Fibroblast of mammary gland (primary cell): ENCODE measurements at regions not wholly inside any gene's neighbourhood (a gene's known extent, or its start where the extent isn't known, plus 50 kb on each side); places are given as distances from the start of the nearest gene placed in this dataset.
"Not testable (repeated sequence)": the region's sequence is repeated elsewhere in the genome, so short reads cannot be mapped to it uniquely, and the experiment has no call there.

Experiments
- DNase-seq: peaks from one replicate; pipeline ENCODE4 v3.0.0-alpha.2; 2010; ENCODE audit warnings: low read depth
- H3K4me3 ChIP-seq: 2 replicates; pipeline ENCODE4 v1.5.1; 2011; ENCODE audit warnings: low read depth, mild to moderate bottlenecking, low read length, moderate library complexity; ENCODE audit not compliant: control insufficient read depth
- CTCF ChIP-seq: conservative IDR thresholded peaks from 2 replicates; pipeline ENCODE4 v1.5.1; 2011; ENCODE audit warnings: low read depth, low read length, inconsistent platforms; ENCODE audit not compliant: control insufficient read depth, insufficient read depth

DNA sequence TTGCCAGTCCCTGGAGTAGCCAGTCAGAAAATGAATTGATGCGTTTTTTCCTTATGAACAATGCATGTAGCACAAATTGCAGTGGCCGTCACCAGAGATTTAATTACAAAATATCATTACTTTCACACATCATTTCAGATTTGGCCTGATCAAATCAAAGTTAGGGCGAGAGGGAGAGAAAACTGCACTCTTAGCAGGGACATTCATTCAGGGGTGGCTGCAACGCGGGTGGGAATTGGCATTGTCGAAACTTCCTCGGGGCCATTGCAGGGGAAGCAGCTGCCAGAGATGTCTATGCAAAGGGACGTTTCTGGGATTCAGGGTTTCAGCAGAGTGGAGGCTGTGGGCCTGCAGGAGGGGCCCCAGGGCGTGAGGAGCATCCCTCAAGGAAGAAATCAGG, 76.5 kb upstream of the TOP1 start:
- no peak for TF ChIP-seq CTCF
- no peak for DNase-seq
- no peak overlapping the region for H3K4me3 ChIP-seq

- no peak for TF ChIP-seq CTCF
- H3K4me3 ChIP-seq, result no peak overlapping the region
- no peak for DNase-seq
These were observed 75.2 kb upstream of the TOP1 start for GRCh38 chr20:40953416-40953815.

GRCh38 chr20:40953856-40954255, 74.8 kb upstream of the TOP1 start:
- DNase-seq, result peak; percentile 87
- TF ChIP-seq CTCF, result no peak

DNA sequence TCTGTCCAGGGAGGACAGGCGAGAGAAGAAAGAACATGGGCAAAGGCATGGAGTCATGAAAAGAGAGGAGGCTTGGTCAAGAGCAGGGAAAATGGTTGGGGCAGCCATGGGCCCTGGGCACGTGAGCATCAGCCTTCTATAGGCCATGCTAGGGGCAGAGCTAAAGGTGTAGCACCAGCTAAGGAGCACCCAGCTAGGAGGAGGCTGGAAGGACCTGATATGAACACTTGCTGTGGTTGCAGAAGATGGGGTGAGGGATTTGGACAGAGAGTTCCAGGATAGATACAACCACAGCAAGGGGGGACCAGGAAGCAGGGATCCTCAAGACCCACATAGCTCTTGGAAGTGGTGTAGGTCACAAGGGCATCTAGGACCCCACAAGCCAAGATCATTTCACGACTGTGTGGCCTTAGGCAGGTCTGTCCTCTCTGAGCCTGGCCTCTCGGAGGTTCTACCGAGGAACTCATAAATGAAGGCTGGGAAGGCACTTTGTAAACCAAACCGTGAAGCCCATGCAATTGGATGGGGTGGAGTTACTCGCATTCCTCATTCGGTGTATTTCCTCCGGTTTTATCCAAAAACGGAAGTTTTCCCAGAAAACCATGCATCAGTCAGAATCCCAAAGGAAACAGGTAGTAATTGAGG, 74.0 kb upstream of the TOP1 start:
- no peak for DNase-seq
- no peak overlapping the region for H3K4me3 ChIP-seq
- no peak for TF ChIP-seq CTCF

More at GRCh38 chr20:40953856-40954255, 74.8 kb upstream of the TOP1 start:
- H3K4me3 ChIP-seq, result no peak overlapping the region

GRCh38 chr20:40955326-40955725, 73.3 kb upstream of the TOP1 start:
- H3K4me3 ChIP-seq, result no peak overlapping the region
- DNase-seq, result no peak
- no peak for TF ChIP-seq CTCF

- not testable (repeated sequence) for DNase-seq, H3K4me3 ChIP-seq
These were observed 72.8 kb upstream of the TOP1 start for GRCh38 chr20:40955826-40956225.

- no peak overlapping the region for H3K4me3 ChIP-seq
- no peak for DNase-seq
- no peak for TF ChIP-seq CTCF
These were observed 71.9 kb upstream of the TOP1 start for GRCh38 chr20:40956542-40957264.
